GM12874 (cell line): ENCODE measurements at regions not wholly inside any gene's neighbourhood (a gene's known extent, or its start where the extent isn't known, plus 50 kb on each side); places are given as distances from the start of the nearest gene placed in this dataset.

Experiments
- CTCF ChIP-seq: IDR thresholded peaks from 2 replicates; pipeline ENCODE4 v1.5.1; 2011; ENCODE audit warnings: low read depth, mild to moderate bottlenecking, control low read depth, low read length, moderate library complexity; ENCODE audit not compliant: insufficient read depth

GRCh38 chr20:58014628-58015315, 213.7 kb downstream of the ANKRD60 start:
- TF ChIP-seq CTCF = no peak

GRCh38 chr20:58012731-58013510, 215.5 kb downstream of the ANKRD60 start:
- TF ChIP-seq CTCF = no peak

GRCh38 chr20:58011947-58012610, 216.4 kb downstream of the ANKRD60 start:
- TF ChIP-seq CTCF = no peak

GRCh38 chr20:58011106-58011946, 217.1 kb downstream of the ANKRD60 start:
- no peak for TF ChIP-seq CTCF

- TF ChIP-seq CTCF = no peak
Observed at GRCh38 chr20:58010666-58011065, 217.8 kb downstream of the ANKRD60 start.

- TF ChIP-seq CTCF = no peak
Observed at GRCh38 chr20:58010186-58010585, 218.3 kb downstream of the ANKRD60 start.
